GM18508 (cell line): ENCODE measurements at regions not wholly inside any gene's neighbourhood (a gene's known extent, or its start where the extent isn't known, plus 50 kb on each side); places are given as distances from the start of the nearest gene placed in this dataset.
"Not testable (repeated sequence)": the region's sequence is repeated elsewhere in the genome, so short reads cannot be mapped to it uniquely, and the experiment has no call there.

Source experiments
- ATAC-seq: cut with Tn5 transposase; IDR thresholded peaks from one replicate; pipeline ENCODE4 v1.9.1; 2021; ENCODE audit warnings: moderate number of reproducible peaks; ENCODE audit not compliant: insufficient read depth, unreplicated experiment

GRCh38 chr3:5581743-5582142 is 394.2 kb downstream of the EDEM1 start:
- ATAC-seq, result no peak

GRCh38 chr3:5583920-5584319 is 396.4 kb downstream of the EDEM1 start:
- ATAC-seq, result no peak

- ATAC-seq, result no peak
These were observed 397.6 kb downstream of the EDEM1 start for GRCh38 chr3:5585085-5585484.

- ATAC-seq, result no peak
These were observed 419.5 kb downstream of the EDEM1 start for GRCh38 chr3:5606884-5607472.

DNA sequence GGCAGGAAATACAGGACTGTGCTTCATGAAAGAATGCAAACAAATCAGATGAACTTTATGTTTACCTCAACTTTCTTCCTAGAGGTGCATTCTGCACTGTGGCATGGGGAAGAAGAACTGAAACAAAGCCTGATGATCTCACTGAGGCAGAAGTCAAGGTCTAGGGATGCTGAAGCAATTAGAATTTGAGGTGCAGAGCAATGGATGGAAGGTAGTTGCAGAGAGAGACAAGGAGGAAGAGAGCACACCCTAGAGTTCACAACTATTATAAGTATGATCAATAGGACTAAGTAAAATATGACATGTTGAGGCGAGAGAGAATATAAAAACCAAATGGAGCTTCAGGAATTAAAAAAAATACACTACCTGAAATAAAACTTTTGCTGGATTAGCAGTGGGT is 420.1 kb downstream of the EDEM1 start:
- ATAC-seq, result peak; percentile 76

DNA sequence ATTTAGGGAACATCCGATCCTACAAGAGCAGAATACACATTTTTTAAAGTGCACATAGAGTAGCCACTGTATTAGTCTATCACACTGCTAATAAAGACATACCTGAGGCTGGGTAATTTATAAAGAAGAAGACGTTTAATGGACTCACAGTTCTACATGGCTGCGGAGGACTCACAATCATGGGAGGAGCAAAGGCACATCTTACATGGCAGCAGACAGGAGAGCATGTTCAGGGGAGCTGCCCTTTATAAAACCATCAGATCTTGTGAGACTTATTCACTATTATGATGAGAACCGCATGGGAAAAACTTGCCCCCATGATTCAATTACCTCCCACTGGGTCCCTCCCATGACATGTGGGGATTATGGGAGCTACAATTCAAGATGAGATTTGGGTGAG is 421.5 kb downstream of the EDEM1 start:
- ATAC-seq, result not testable (repeated sequence)

DNA sequence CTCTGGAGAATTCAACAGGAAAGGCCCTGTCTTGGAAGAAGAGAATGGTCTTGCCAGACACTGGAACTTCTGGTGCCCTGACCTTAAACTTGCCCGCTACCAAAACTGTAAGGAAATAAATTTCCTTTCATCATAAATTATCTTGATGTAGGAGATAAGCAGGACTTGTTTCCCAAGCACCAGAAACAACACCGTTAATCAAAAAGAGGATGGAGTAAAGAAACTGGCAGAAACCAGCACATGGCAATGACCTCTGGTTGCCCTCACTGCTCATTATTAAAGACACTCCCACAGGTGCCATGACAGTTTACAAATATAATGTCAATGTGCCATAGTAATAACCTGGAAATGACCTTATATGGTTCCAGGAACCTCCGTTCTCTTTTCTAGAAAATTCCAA is 426.1 kb downstream of the EDEM1 start:
- ATAC-seq, result no peak

GRCh38 chr3:5616873-5617272 is 429.4 kb downstream of the EDEM1 start:
- no peak for ATAC-seq

DNA sequence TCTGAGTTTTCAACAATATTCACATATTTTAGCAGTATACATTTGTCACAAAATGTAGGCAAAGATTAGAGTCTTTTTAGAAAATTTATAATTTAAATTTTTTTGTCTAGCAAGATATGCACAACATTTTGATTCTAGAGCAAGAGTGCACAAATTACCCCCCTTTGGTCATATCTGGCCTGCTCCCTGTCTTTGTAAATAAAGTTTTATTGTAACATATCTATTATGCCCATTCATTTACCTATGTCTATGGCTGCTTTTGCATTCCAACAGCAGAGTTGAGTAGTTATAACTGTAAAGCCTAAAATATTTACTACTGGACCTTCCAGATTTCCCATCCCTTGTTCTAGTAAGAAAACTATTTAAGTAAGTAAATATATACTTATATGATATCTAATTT is 430.7 kb downstream of the EDEM1 start:
- no peak for ATAC-seq

DNA sequence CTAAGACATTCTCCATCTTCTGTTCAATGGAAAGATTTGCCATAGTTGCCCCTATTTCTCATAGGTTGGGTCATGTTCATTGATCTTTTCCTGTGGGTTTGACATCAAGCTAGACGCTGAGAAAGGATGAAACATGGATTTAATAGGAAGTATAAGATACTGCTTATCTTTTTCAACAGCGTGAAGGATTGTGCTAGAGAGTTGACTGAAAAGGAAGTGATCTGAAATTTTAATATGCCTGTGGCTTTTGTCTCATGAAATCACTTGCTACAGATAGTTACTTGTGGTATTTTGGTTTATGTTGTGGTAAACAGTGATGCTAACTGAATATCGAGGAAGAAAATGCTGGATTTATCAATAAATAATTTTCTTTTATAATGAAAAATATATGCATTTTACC is 442.9 kb downstream of the EDEM1 start:
- no peak for ATAC-seq

- ATAC-seq, result no peak
These were observed 446.5 kb downstream of the EDEM1 start for GRCh38 chr3:5633960-5634359.

GRCh38 chr3:5634411-5634810 is 446.9 kb downstream of the EDEM1 start:
- ATAC-seq, result no peak

GRCh38 chr3:5635746-5636145 is 448.2 kb downstream of the EDEM1 start:
- ATAC-seq, result no peak

DNA sequence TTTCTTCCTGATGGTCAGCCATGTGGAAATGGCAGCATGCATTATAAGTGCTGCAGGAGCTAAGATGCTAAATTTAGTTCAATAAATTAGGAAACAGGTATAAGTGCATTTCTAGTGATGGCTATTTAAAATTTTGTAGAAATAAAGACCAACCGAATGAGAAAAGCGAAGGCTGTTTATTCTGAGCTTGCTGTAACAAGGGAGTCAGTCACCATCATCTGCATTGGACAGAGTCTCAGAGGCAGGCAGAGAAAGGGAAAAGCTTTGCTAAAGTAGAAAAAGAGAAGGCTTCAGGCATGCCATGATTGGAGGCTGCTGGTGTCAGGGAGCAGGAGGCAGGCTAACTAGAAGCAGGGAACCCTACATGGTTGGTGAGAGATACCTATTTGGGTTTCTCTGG is 451.0 kb downstream of the EDEM1 start:
- ATAC-seq, result no peak

DNA sequence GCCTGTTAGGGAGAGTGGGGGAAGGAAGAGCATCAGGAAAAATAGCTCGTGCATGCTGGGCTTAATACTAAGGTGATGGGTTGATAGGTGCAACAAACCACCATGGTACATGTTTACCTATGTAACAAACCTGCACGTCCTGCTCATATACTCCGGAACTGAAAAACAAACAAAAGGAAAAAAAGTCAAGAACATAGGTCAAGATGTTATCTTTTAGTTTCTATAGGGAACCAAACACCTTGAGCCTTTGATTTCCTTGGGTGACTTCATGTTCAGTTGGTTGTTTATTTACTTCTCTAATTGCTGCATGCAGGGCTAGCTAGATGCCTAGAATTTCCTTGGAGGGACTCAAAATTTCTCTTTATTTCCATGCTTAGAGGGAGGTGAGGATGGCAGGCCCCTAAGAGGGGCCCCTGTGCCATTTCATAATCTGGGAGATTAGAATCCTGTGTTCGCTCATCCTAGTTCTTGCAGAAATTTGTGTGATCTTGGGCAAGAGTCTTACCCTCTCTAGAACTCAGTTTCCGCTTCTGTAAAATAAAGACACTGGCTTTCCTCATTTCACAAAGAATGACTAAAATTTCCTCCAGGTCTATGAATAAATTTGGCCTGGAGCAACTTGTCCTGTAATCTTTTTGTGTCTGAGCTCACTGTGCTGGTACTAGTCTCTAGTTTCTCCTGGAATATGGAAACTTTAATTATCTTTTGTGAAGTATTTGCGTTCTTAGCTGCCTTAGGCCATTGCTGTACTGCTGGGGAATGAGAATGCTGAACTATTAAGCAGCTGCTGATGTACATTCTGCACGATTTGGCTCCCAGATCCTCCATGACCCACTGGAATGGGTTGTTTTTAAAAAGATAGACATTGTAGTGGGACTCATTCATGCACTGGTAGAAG is 457.5 kb downstream of the EDEM1 start:
- ATAC-seq, result no peak

DNA sequence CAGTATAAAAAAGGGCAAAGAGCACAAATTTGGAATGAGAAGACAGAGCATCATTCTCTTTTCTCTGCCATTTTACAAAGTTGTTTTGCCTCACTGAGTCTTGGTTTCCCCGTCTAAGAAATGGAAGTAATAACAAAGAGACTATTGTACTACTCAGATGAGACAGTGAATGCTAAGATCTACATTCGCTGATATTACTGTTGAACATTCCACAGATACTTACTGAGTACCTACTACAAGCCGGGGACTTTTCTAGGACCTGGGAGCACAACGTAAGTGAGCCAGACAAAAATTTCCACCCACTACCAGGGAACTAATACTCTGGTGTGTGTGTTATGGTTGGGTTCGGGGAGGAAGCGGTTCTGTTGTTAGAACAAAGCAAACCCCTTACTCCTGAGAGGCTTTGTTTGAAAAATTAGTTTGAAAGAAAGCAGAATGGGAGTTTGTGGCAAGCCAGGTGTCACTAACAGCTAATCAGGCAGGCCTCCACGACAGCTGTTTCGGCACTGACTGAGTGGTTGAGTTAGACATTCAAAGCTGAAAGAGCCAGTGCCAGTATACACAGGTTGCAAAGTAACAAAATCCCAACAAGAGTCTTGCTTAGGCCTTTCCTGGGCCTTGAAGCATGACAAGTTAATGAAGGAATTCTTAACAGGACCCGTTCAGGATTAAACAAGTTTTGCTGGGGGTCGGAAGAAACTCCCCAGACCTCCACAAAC is 458.3 kb downstream of the EDEM1 start:
- no peak for ATAC-seq

DNA sequence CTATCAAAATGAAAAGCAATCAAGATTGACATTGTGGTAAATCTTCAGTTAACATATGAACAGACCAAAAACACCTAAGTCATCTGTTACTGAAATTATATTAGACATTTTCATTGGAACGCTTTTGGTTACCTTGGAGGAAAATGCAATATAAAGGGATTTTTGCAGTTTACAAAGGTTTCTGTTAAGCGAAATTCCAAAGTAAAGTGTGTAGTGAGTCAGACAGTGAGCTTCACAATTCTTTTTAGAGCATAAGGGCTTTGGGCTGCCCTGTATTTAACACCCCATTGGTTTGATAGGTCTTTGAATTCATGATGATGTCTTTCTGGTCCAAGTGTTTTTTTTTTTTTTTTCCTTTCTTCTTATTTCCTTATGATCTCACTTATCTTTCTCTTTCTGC is 462.8 kb downstream of the EDEM1 start:
- ATAC-seq, result no peak

- no peak for ATAC-seq
These were observed 463.8 kb downstream of the EDEM1 start for GRCh38 chr3:5651351-5651750.

DNA sequence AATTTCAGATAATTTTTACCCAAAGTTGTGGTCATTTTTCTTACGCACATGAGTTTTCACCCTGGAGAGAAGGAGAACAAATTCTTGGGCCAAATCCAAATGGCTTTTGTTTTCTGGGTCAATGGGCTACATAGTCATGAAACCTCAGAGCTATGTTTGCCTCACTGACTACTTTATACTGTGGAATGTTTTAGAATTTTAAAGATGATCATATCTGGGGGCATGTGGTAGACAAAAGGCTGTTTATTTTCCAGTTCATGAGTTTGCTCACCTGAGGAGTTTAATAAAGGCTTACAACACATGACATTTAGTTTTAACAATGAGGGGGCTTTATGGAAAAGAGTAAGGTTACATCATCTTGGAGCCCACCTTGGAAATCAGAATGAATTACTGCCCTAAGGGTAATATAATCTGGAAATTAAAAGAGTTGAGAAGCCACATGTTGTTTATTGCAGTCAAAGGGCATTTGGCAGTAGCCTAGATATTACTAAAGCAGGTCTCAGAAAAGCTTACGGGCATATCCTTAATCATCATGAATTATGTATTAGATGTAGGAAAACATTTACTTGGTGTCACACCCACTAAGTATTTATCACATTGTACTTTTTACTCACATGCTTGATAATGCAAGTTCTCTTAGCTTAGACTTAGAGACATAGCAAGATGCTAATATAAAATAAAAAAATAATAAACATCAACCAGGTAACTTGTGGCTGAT is 466.1 kb downstream of the EDEM1 start:
- no peak for ATAC-seq

- ATAC-seq, result no peak
These were observed 469.6 kb downstream of the EDEM1 start for GRCh38 chr3:5657106-5657505.

GRCh38 chr3:5663601-5664000 is 476.1 kb downstream of the EDEM1 start:
- ATAC-seq, result no peak
